OCI-LY1 (cell line): ENCODE measurements at regions not wholly inside any gene's neighbourhood (a gene's known extent, or its start where the extent isn't known, plus 50 kb on each side); places are given as distances from the start of the nearest gene placed in this dataset.

Source experiments
- CTCF ChIP-seq: fragments of 200-600 bp; sonication (generic), shearing (Covaris generic); IDR thresholded peaks from 2 replicates; pipeline ENCODE4 v1.5.1; 2017; ENCODE audit warnings: mild to moderate bottlenecking, antibody characterized with exemption, low read length, moderate library complexity, mixed read lengths
- EZH2 ChIP-seq: fragments of 200-600 bp; sonication (generic), shearing (Covaris generic); IDR thresholded peaks from 2 replicates; pipeline ENCODE4 v1.8.0; 2017; ENCODE audit warnings: borderline replicate concordance, mixed run types, mild to moderate bottlenecking, antibody characterized with exemption, low read length, moderate library complexity, mixed read lengths

- TF ChIP-seq CTCF (no peak), EZH2 (no peak)
These were observed 142.9 kb downstream of the SPTSSA start for GRCh38 chr14:34319140-34319539.
